ENCODE measurements at regions not wholly inside any gene's neighbourhood (a gene's known extent, or its start where the extent isn't known, plus 50 kb on each side); places are given as distances from the start of the nearest gene placed in this dataset.

GRCh38 chr6:9373308-9373707, 938.0 kb upstream of the SLC35B3 start:
- Mint-ChIP-seq H3K4me3 (no peak overlapping the region), H3K27me3 (no peaks in the 10 kb centered on the region), H3K9me3 (peaks cover 2% of the 10 kb centered on the region), H3K4me1 (no peaks in the 10 kb centered on the region), H3K27ac (no peak overlapping the region), H3K36me3 (no peaks in the 10 kb centered on the region)
- ATAC-seq (ENCODE audit: low read depth) (no peak), DNase-seq (ENCODE audit: low spot score in 2 of 2) (no peak)

- H3K36me3 Mint-ChIP-seq = no peaks in the 10 kb centered on the region
- H3K9me3 Mint-ChIP-seq = peaks cover 4% of the 10 kb centered on the region
Measured at GRCh38 chr6:9370480-9370879, 935.1 kb upstream of the SLC35B3 start.

GRCh38 chr6:9365378-9365777, 930.0 kb upstream of the SLC35B3 start:
- no peak for ATAC-seq (ENCODE audit: low read depth)
- no peaks in the 10 kb centered on the region for H3K36me3 Mint-ChIP-seq
- DNase-seq (ENCODE audit: low spot score in 2 of 2) = no peak
- no peak overlapping the region for H3K27ac Mint-ChIP-seq
- no peaks in the 10 kb centered on the region for H3K4me1 Mint-ChIP-seq
- no peaks in the 10 kb centered on the region for H3K27me3 Mint-ChIP-seq
- H3K4me3 Mint-ChIP-seq = no peak overlapping the region
- peaks cover 6% of the 10 kb centered on the region for H3K9me3 Mint-ChIP-seq

More at GRCh38 chr6:9370480-9370879, 935.1 kb upstream of the SLC35B3 start:
- no peaks in the 10 kb centered on the region for H3K4me1 Mint-ChIP-seq
- no peak overlapping the region for H3K4me3 Mint-ChIP-seq
- no peak overlapping the region for H3K27ac Mint-ChIP-seq
- no peak for ATAC-seq (ENCODE audit: low read depth)
- H3K27me3 Mint-ChIP-seq = no peaks in the 10 kb centered on the region
- no peak for DNase-seq (ENCODE audit: low spot score in 2 of 2)

GRCh38 chr6:9361749-9362148, 926.4 kb upstream of the SLC35B3 start:
- no peak overlapping the region for H3K4me3 Mint-ChIP-seq
- DNase-seq (ENCODE audit: low spot score in 2 of 2) (no peak), ATAC-seq (ENCODE audit: low read depth) (no peak)
- no peaks in the 10 kb centered on the region for H3K27me3 Mint-ChIP-seq
- H3K27ac Mint-ChIP-seq = no peak overlapping the region
- H3K9me3 Mint-ChIP-seq = peaks cover 10% of the 10 kb centered on the region
- no peaks in the 10 kb centered on the region for H3K4me1 Mint-ChIP-seq
- no peaks in the 10 kb centered on the region for H3K36me3 Mint-ChIP-seq

DNA sequence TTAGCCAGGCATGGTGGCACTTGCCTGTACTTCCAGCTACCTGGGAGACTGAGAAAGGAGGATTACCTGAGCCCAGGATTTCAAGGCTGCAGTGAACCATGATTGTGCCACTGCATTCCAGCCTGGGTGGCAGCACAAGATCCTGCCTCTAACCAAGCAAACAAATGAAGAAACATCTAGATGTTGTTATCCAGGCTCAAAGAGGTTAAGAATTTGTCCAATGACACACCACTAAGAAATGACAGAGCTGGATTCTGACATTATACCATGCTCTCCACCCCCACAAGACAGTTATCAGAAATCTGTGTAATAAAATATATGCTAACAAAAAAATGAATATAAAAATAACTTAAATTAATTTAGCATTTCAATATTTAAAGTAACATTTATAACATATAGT, 925.5 kb upstream of the SLC35B3 start:
- no peak for DNase-seq (ENCODE audit: low spot score in 2 of 2)
- no peak overlapping the region for H3K27ac Mint-ChIP-seq
- no peaks in the 10 kb centered on the region for H3K4me1 Mint-ChIP-seq
- H3K36me3 Mint-ChIP-seq = no peaks in the 10 kb centered on the region
- H3K4me3 Mint-ChIP-seq = no peak overlapping the region
- H3K9me3 Mint-ChIP-seq = peaks cover 8% of the 10 kb centered on the region
- no peak for ATAC-seq (ENCODE audit: low read depth)
- no peaks in the 10 kb centered on the region for H3K27me3 Mint-ChIP-seq

DNA sequence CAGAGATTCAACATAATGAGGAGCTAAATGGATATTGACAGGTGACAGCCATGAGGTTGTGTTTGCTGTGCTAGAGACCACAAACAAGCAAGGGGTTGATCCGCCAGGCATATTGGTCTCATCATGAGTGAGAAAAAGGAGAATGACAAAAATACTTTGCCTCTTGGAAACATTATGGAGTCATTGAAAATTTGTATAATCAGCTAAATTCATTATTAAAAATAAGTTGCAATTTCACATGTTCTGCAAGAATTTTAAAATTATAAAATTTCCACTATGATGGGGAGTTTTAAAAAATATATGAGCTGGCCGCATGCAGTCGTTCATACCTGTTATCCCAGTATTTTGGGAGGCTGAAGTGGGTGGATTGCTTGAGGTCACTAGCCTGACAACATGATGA, 912.3 kb upstream of the SLC35B3 start:
- H3K4me1 Mint-ChIP-seq = no peaks in the 10 kb centered on the region
- peaks cover 5% of the 10 kb centered on the region for H3K9me3 Mint-ChIP-seq
- H3K27me3 Mint-ChIP-seq = no peaks in the 10 kb centered on the region
- ATAC-seq (ENCODE audit: low read depth) (no peak), DNase-seq (ENCODE audit: low spot score in 2 of 2) (no peak)
- no peaks in the 10 kb centered on the region for H3K36me3 Mint-ChIP-seq
- no peak overlapping the region for H3K27ac Mint-ChIP-seq
- H3K4me3 Mint-ChIP-seq = no peak overlapping the region

- no peaks in the 10 kb centered on the region for H3K27me3 Mint-ChIP-seq
- ATAC-seq (ENCODE audit: low read depth) = no peak
- H3K9me3 Mint-ChIP-seq = peaks cover 6% of the 10 kb centered on the region
Measured at GRCh38 chr6:9346923-9347322, 911.6 kb upstream of the SLC35B3 start.

GRCh38 chr6:9335431-9335830, 900.1 kb upstream of the SLC35B3 start:
- no peaks in the 10 kb centered on the region for H3K27me3 Mint-ChIP-seq
- H3K9me3 Mint-ChIP-seq = peaks cover 2% of the 10 kb centered on the region
- DNase-seq (ENCODE audit: low spot score in 2 of 2) (no peak), ATAC-seq (ENCODE audit: low read depth) (no peak)
- H3K36me3 Mint-ChIP-seq = no peaks in the 10 kb centered on the region
- no peak overlapping the region for H3K27ac Mint-ChIP-seq
- H3K4me1 Mint-ChIP-seq = no peaks in the 10 kb centered on the region
- no peak overlapping the region for H3K4me3 Mint-ChIP-seq

More at GRCh38 chr6:9346923-9347322, 911.6 kb upstream of the SLC35B3 start:
- no peak for DNase-seq (ENCODE audit: low spot score in 2 of 2)
- Mint-ChIP-seq H3K27ac (no peak overlapping the region), H3K4me3 (no peak overlapping the region), H3K4me1 (no peaks in the 10 kb centered on the region), H3K36me3 (no peaks in the 10 kb centered on the region)

DNA sequence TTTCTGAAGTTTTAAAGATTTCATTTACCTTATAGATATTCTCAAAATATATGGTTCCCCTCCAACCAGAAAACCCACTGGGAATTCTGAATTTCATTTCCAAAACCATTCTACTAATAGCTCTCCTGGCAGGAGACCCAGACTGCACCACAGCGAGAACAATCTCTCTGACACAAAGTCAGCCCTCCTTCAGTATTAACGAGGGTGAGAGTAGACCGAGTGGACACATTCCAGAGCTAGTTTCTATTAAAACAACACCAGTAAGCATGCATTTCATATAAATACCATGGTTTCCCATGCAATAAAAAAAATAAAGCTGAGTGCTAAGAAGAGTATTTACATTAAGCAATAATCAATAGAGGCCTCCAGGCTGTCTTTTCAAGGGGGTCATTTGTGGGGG, 899.6 kb upstream of the SLC35B3 start:
- ATAC-seq (ENCODE audit: low read depth) = no peak
- no peak overlapping the region for H3K4me3 Mint-ChIP-seq
- no peaks in the 10 kb centered on the region for H3K27me3 Mint-ChIP-seq
- no peaks in the 10 kb centered on the region for H3K36me3 Mint-ChIP-seq
- DNase-seq (ENCODE audit: low spot score in 2 of 2) = no peak
- no peaks in the 10 kb centered on the region for H3K4me1 Mint-ChIP-seq
- peaks cover 2% of the 10 kb centered on the region for H3K9me3 Mint-ChIP-seq
- no peak overlapping the region for H3K27ac Mint-ChIP-seq

- Mint-ChIP-seq H3K4me1 (no peaks in the 10 kb centered on the region), H3K4me3 (no peak overlapping the region), H3K36me3 (no peaks in the 10 kb centered on the region), H3K9me3 (peaks cover 6% of the 10 kb centered on the region), H3K27ac (no peak overlapping the region), H3K27me3 (no peaks in the 10 kb centered on the region)
- DNase-seq (ENCODE audit: low spot score in 2 of 2) (no peak), ATAC-seq (ENCODE audit: low read depth) (no peak)
Measured at GRCh38 chr6:9332241-9332780, 897.0 kb upstream of the SLC35B3 start.

GRCh38 chr6:9316831-9317230, 881.5 kb upstream of the SLC35B3 start:
- DNase-seq (ENCODE audit: low spot score in 2 of 2) = no peak
- no peaks in the 10 kb centered on the region for H3K36me3 Mint-ChIP-seq
- H3K27me3 Mint-ChIP-seq = no peaks in the 10 kb centered on the region
- no peak overlapping the region for H3K27ac Mint-ChIP-seq
- no peak for ATAC-seq (ENCODE audit: low read depth)
- peaks cover 2% of the 10 kb centered on the region for H3K9me3 Mint-ChIP-seq
- no peaks in the 10 kb centered on the region for H3K4me1 Mint-ChIP-seq
- H3K4me3 Mint-ChIP-seq = no peak overlapping the region

GRCh38 chr6:9315966-9316650, 880.8 kb upstream of the SLC35B3 start:
- H3K4me1 Mint-ChIP-seq = no peaks in the 10 kb centered on the region
- no peaks in the 10 kb centered on the region for H3K36me3 Mint-ChIP-seq
- ATAC-seq (ENCODE audit: low read depth) (no peak), DNase-seq (ENCODE audit: low spot score in 2 of 2) (no peak)
- no peak overlapping the region for H3K27ac Mint-ChIP-seq
- no peaks in the 10 kb centered on the region for H3K27me3 Mint-ChIP-seq
- peaks cover 2% of the 10 kb centered on the region for H3K9me3 Mint-ChIP-seq
- no peak overlapping the region for H3K4me3 Mint-ChIP-seq

DNA sequence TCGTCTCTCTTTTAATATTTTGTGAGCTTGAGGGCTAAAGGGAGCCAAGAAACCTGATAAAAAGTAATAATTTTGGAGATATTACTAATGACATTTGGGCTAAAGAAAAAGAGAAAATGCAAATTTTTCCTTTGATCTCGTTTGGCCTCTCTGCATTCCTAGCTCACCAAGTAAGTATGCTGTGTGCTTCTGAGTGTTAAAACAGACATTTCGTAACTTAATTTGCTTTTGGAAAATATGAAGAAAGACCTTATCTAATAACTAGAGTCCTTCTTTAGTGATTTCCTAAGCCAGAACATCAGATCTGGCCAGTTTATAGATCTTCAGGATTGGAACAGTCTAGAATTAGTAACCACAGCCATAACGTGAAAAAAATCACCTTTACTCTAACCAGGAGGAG, 872.9 kb upstream of the SLC35B3 start:
- no peak overlapping the region for H3K27ac Mint-ChIP-seq
- no peak overlapping the region for H3K4me3 Mint-ChIP-seq
- H3K9me3 Mint-ChIP-seq = peaks cover 2% of the 10 kb centered on the region
- DNase-seq (ENCODE audit: low spot score in 2 of 2) (no peak), ATAC-seq (ENCODE audit: low read depth) (no peak)
- H3K36me3 Mint-ChIP-seq = no peaks in the 10 kb centered on the region
- no peaks in the 10 kb centered on the region for H3K27me3 Mint-ChIP-seq
- no peaks in the 10 kb centered on the region for H3K4me1 Mint-ChIP-seq

DNA sequence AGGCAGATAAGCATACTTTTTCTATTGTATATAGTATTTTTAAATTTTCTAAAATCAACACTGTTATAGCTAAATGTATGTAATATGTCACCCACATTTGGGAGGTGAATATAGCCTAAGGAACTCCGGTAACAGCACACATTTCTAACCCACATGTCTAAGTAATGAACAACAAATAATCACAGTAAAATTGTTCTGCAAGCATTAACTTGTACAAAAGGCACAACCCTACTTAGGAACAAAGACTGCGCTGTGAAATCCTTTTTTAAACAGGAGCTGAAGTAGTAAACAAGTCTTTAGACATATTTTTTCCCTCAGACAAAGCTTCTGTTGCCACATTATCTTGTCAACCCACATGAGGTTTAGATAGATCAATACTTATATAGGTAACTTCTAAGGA, 872.4 kb upstream of the SLC35B3 start:
- ATAC-seq (ENCODE audit: low read depth) = no peak
- Mint-ChIP-seq H3K27me3 (no peaks in the 10 kb centered on the region), H3K4me3 (no peak overlapping the region), H3K27ac (no peak overlapping the region), H3K9me3 (peaks cover 2% of the 10 kb centered on the region), H3K4me1 (no peaks in the 10 kb centered on the region), H3K36me3 (no peaks in the 10 kb centered on the region)
- no peak for DNase-seq (ENCODE audit: low spot score in 2 of 2)

DNA sequence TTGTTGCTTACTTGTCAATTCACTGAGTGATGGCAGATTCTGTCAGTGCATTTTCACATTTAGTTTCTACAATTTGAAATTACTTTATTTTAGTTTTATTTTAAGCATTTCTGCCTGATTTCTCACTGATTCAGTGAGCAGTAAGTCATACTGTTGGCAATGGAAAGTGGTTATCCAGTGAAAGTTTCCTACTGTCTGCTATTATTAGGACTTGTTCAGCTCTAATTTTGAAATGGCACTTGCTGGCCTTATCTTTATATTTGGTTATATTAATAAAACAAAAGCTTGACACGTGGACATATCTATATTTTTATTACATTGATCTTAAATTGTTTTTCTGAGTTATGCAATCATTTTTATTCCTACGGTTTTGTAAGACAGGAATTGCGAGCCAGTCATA, 871.8 kb upstream of the SLC35B3 start:
- H3K27ac Mint-ChIP-seq = no peak overlapping the region
- ATAC-seq (ENCODE audit: low read depth) (no peak), DNase-seq (ENCODE audit: low spot score in 2 of 2) (no peak)
- H3K9me3 Mint-ChIP-seq = peaks cover 2% of the 10 kb centered on the region
- H3K27me3 Mint-ChIP-seq = no peaks in the 10 kb centered on the region
- no peaks in the 10 kb centered on the region for H3K4me1 Mint-ChIP-seq
- no peak overlapping the region for H3K4me3 Mint-ChIP-seq
- H3K36me3 Mint-ChIP-seq = no peaks in the 10 kb centered on the region

All from memory B cell (primary cell).